Naive thymus-derived CD4-positive, alpha-beta T cell (primary cell): ENCODE measurements at regions not wholly inside any gene's neighbourhood (a gene's known extent, or its start where the extent isn't known, plus 50 kb on each side); places are given as distances from the start of the nearest gene placed in this dataset.

Experiments used
- ATAC-seq: fragments of 150-1000 bp; cut with Tn5 transposase; 2 replicates; pipeline ENCODE4 v1.10.0; 2021; ENCODE audit warnings: mild to moderate bottlenecking, moderate library complexity
- CTCF ChIA-PET: fragments of 350-600 bp; sonication (Branson Sonifier 250); formaldehyde crosslinking; loops from one replicate; lab custom pipeline; 2021; ENCODE audit warnings: antibody characterized with exemption; lab: Charles Lee
- POLR2A ChIA-PET: fragments of 350-600 bp; sonication (Branson Sonifier 250); formaldehyde crosslinking; loops from one replicate; lab custom pipeline; 2021; ENCODE audit warnings: antibody characterized with exemption, inconsistent platforms; lab: Charles Lee
- DNase-seq, 9 donors: peaks; one replicate each; pipeline versions ENCODE4 v3.0.0 to v3.0.0-alpha.2; 2020 to 2022; ENCODE audit warnings: mixed read lengths in 1 of 9
- H3K27ac ChIP-seq: one replicate; pipeline ENCODE4 v1.7.0; 2013; ENCODE audit warnings: mild to moderate bottlenecking, low read depth, low read length, moderate library complexity
- H3K27me3 ChIP-seq, 2 donors: one replicate each; pipeline ENCODE4 v1.7.0; 2013; ENCODE audit warnings: low read length in 2 of 2, mild to moderate bottlenecking in 2 of 2, moderate library complexity in 2 of 2; ENCODE audit not compliant: control insufficient read depth in 2 of 2, insufficient read depth in 2 of 2
- H3K36me3 ChIP-seq, 3 experiments: 1 replicate in 2 of 3; 2 replicates in 1 of 3; pipeline ENCODE4 v1.7.0; 2013; ENCODE audit warnings: low read length in 3 of 3, mild to moderate bottlenecking in 3 of 3, moderate library complexity in 1 of 3; ENCODE audit not compliant: insufficient read depth in 3 of 3, control insufficient read depth in 2 of 3
- H3K4me1 ChIP-seq, 2 donors: one replicate each; pipeline ENCODE4 v1.7.0; 2013; ENCODE audit warnings: low read length in 2 of 2, mild to moderate bottlenecking in 2 of 2, moderate library complexity in 1 of 2; ENCODE audit not compliant: control insufficient read depth in 2 of 2, insufficient read depth in 2 of 2
- H3K4me3 ChIP-seq: 2 replicates; pipeline ENCODE4 v1.7.0; 2013; ENCODE audit warnings: mild to moderate bottlenecking, low read length
- H3K9me3 ChIP-seq, 3 experiments: 1 replicate in 2 of 3; 2 replicates in 1 of 3; pipeline ENCODE4 v1.7.0; 2013; ENCODE audit warnings: low read length in 3 of 3; ENCODE audit not compliant: control insufficient read depth in 2 of 3
- H3K27ac Mint-ChIP-seq, 9 donors: one replicate each; pipeline ENCODE4 v1.8.0; 2020 to 2022; ENCODE audit warnings: mixed read lengths in 9 of 9, mild to moderate bottlenecking in 8 of 9, moderate library complexity in 5 of 9, inconsistent platforms in 2 of 9
- H3K27me3 Mint-ChIP-seq, 5 donors: one replicate each; pipeline ENCODE4 v1.8.0; 2021 to 2022; ENCODE audit warnings: mixed read lengths in 5 of 5, mild to moderate bottlenecking in 1 of 5
- H3K36me3 Mint-ChIP-seq, 5 donors: one replicate each; pipeline ENCODE4 v1.8.0; 2020 to 2022; ENCODE audit warnings: mixed read lengths in 5 of 5, mild to moderate bottlenecking in 3 of 5, inconsistent platforms in 1 of 5
- H3K4me1 Mint-ChIP-seq, 7 donors: one replicate each; pipeline ENCODE4 v1.8.0; 2020 to 2022; ENCODE audit warnings: mixed read lengths in 7 of 7, mild to moderate bottlenecking in 3 of 7, inconsistent platforms in 1 of 7
- H3K4me3 Mint-ChIP-seq, 10 donors: one replicate each; pipeline ENCODE4 v1.8.0; 2020 to 2022; ENCODE audit warnings: mild to moderate bottlenecking in 10 of 10, mixed read lengths in 10 of 10, moderate library complexity in 6 of 10, inconsistent platforms in 2 of 10
- H3K9me3 Mint-ChIP-seq, 11 donors: one replicate each; pipeline ENCODE4 v1.8.0; 2020 to 2022; ENCODE audit warnings: mixed read lengths in 11 of 11, mild to moderate bottlenecking in 4 of 11, inconsistent platforms in 1 of 11, moderate library complexity in 1 of 11
- intact Hi-C, 2 donors: fragments of 100-400 bp; cut with micrococcal nuclease; formaldehyde crosslinking; loops; one replicate each; pipeline ENCODE4 v1.15.1; 2023

GRCh38 chr14:86166541-86166940 is 636.6 kb downstream of the FLRT2 start:
- Mint-ChIP-seq H3K27me3 (peaks cover 0 to 4% (median 0%) of the 10 kb centered on the region in 5 donors), H3K4me1 (no peaks in the 10 kb centered on the region), H3K4me3 (no peak overlapping the region), H3K36me3 (peaks cover 0 to 4% (median 0%) of the 10 kb centered on the region in 5 donors), H3K27ac (no peak overlapping the region), H3K9me3 (peaks cover 0 to 15% (median 9%) of the 10 kb centered on the region in 11 donors)
- ChIA-PET POLR2A (no interaction called here), CTCF (no interaction called here)
- Histone ChIP-seq H3K4me1 (no peaks in the 10 kb centered on the region), H3K36me3 (no peaks in the 10 kb centered on the region), H3K4me3 (no peak overlapping the region), H3K9me3 (no peaks in the 10 kb centered on the region), H3K27ac (no peak overlapping the region), H3K27me3 (no peaks in the 10 kb centered on the region)
- ATAC-seq = no peak
- no peak for DNase-seq
- intact Hi-C loops = no loop called here

- Histone ChIP-seq H3K4me1 (no peaks in the 10 kb centered on the region), H3K9me3 (no peaks in the 10 kb centered on the region), H3K4me3 (no peak overlapping the region), H3K27ac (no peak overlapping the region), H3K27me3 (no peaks in the 10 kb centered on the region), H3K36me3 (no peaks in the 10 kb centered on the region)
- CTCF ChIA-PET = no interaction called here
- Mint-ChIP-seq H3K27ac (no peak overlapping the region), H3K36me3 (no peaks in the 10 kb centered on the region), H3K4me1 (no peaks in the 10 kb centered on the region), H3K9me3 (peaks cover 0 to 10% (median 3%) of the 10 kb centered on the region in 11 donors), H3K27me3 (no peaks in the 10 kb centered on the region), H3K4me3 (no peak overlapping the region)
- DNase-seq = no peak
- no peak for ATAC-seq
- POLR2A ChIA-PET = no interaction called here
- intact Hi-C loops = no loop called here
Observed at GRCh38 chr14:86153480-86153879, 623.5 kb downstream of the FLRT2 start.

- no peaks in the 10 kb centered on the region for H3K27me3 Mint-ChIP-seq
- peaks cover 2 to 57% (median 19%) of the 10 kb centered on the region in 11 donors for H3K9me3 Mint-ChIP-seq
- DNase-seq (no peak), ATAC-seq (no peak)
- no peaks in the 10 kb centered on the region for H3K36me3 ChIP-seq
- H3K9me3 ChIP-seq = no peaks in the 10 kb centered on the region
- no peak overlapping the region for H3K27ac ChIP-seq
- no peaks in the 10 kb centered on the region for H3K4me1 ChIP-seq
- no peak overlapping the region for H3K27ac Mint-ChIP-seq
- H3K27me3 ChIP-seq = no peaks in the 10 kb centered on the region
- no peak overlapping the region for H3K4me3 ChIP-seq
- H3K4me1 Mint-ChIP-seq = no peaks in the 10 kb centered on the region
- CTCF ChIA-PET = no interaction called here
- POLR2A ChIA-PET = no interaction called here
- no peaks in the 10 kb centered on the region for H3K36me3 Mint-ChIP-seq
- intact Hi-C loops = no loop called here
- H3K4me3 Mint-ChIP-seq = no peak overlapping the region
Observed at GRCh38 chr14:86143248-86143647, 613.3 kb downstream of the FLRT2 start.

GRCh38 chr14:86141966-86142365 is 612.0 kb downstream of the FLRT2 start:
- H3K9me3 ChIP-seq = no peaks in the 10 kb centered on the region
- ChIA-PET POLR2A (no interaction called here), CTCF (no interaction called here)
- Mint-ChIP-seq H3K4me1 (no peaks in the 10 kb centered on the region), H3K27ac (no peak overlapping the region), H3K27me3 (no peaks in the 10 kb centered on the region), H3K36me3 (peaks cover 0 to 3% (median 0%) of the 10 kb centered on the region in 5 donors), H3K9me3 (peaks cover 2 to 70% (median 29%) of the 10 kb centered on the region in 11 donors), H3K4me3 (no peak overlapping the region)
- ATAC-seq = no peak
- H3K4me1 ChIP-seq = no peaks in the 10 kb centered on the region
- no peaks in the 10 kb centered on the region for H3K27me3 ChIP-seq
- intact Hi-C loops = no loop called here
- no peaks in the 10 kb centered on the region for H3K36me3 ChIP-seq
- no peak overlapping the region for H3K4me3 ChIP-seq
- H3K27ac ChIP-seq = no peak overlapping the region
- no peak for DNase-seq

GRCh38 chr14:86129426-86129825 is 599.5 kb downstream of the FLRT2 start:
- CTCF ChIA-PET = no interaction called here
- Histone ChIP-seq H3K9me3 (no peaks in the 10 kb centered on the region), H3K27ac (no peak overlapping the region), H3K36me3 (peaks cover 0 to 3% (median 0%) of the 10 kb centered on the region in 3 experiments), H3K4me1 (no peaks in the 10 kb centered on the region), H3K4me3 (no peak overlapping the region), H3K27me3 (no peaks in the 10 kb centered on the region)
- POLR2A ChIA-PET = no interaction called here
- no peak overlapping the region for H3K27ac Mint-ChIP-seq
- DNase-seq (no peak), ATAC-seq (no peak)
- no peaks in the 10 kb centered on the region for H3K27me3 Mint-ChIP-seq
- H3K4me1 Mint-ChIP-seq = no peaks in the 10 kb centered on the region
- H3K9me3 Mint-ChIP-seq = peaks cover 3 to 34% (median 10%) of the 10 kb centered on the region in 11 donors
- intact Hi-C loops = no loop called here
- H3K36me3 Mint-ChIP-seq = peaks cover 0 to 47% (median 41%) of the 10 kb centered on the region in 5 donors
- H3K4me3 Mint-ChIP-seq = no peak overlapping the region

GRCh38 chr14:86124328-86124727 is 594.4 kb downstream of the FLRT2 start:
- peaks cover 0 to 44% (median 36%) of the 10 kb centered on the region in 5 donors for H3K36me3 Mint-ChIP-seq
- POLR2A ChIA-PET = no interaction called here

GRCh38 chr14:86115972-86116371 is 586.0 kb downstream of the FLRT2 start:
- H3K4me3 ChIP-seq = no peak overlapping the region
- intact Hi-C loops = no loop called here
- no peaks in the 10 kb centered on the region for H3K36me3 ChIP-seq
- Mint-ChIP-seq H3K9me3 (peaks cover 6 to 51% (median 16%) of the 10 kb centered on the region in 11 donors), H3K4me3 (no peak overlapping the region), H3K36me3 (peaks cover 0 to 51% (median 31%) of the 10 kb centered on the region in 5 donors), H3K27me3 (no peaks in the 10 kb centered on the region), H3K27ac (no peak overlapping the region), H3K4me1 (peaks cover 0 to 6% (median 0%) of the 10 kb centered on the region in 7 donors)
- ATAC-seq = no peak
- H3K27me3 ChIP-seq = no peaks in the 10 kb centered on the region
- no peaks in the 10 kb centered on the region for H3K9me3 ChIP-seq
- H3K4me1 ChIP-seq = no peaks in the 10 kb centered on the region
- ChIA-PET POLR2A (no interaction called here), CTCF (no interaction called here)
- DNase-seq = no peak
- no peak overlapping the region for H3K27ac ChIP-seq

More at GRCh38 chr14:86124328-86124727, 594.4 kb downstream of the FLRT2 start:
- ATAC-seq = no peak
- Histone ChIP-seq H3K4me1 (no peaks in the 10 kb centered on the region), H3K27me3 (no peaks in the 10 kb centered on the region), H3K4me3 (no peak overlapping the region), H3K27ac (no peak overlapping the region), H3K36me3 (peaks cover 0 to under 1% (median 0%) of the 10 kb centered on the region in 3 experiments), H3K9me3 (no peaks in the 10 kb centered on the region)
- Mint-ChIP-seq H3K27ac (no peak overlapping the region), H3K9me3 (peaks cover 0 to 18% (median 6%) of the 10 kb centered on the region in 11 donors), H3K27me3 (no peaks in the 10 kb centered on the region), H3K4me1 (peaks cover 0 to 5% (median 0%) of the 10 kb centered on the region in 7 donors), H3K4me3 (no peak overlapping the region)
- no peak for DNase-seq
- intact Hi-C loops = no loop called here
- CTCF ChIA-PET = no interaction called here
